ENCODE measurements at regions not wholly inside any gene's neighbourhood (a gene's known extent, or its start where the extent isn't known, plus 50 kb on each side); places are given as distances from the start of the nearest gene placed in this dataset.

DNA sequence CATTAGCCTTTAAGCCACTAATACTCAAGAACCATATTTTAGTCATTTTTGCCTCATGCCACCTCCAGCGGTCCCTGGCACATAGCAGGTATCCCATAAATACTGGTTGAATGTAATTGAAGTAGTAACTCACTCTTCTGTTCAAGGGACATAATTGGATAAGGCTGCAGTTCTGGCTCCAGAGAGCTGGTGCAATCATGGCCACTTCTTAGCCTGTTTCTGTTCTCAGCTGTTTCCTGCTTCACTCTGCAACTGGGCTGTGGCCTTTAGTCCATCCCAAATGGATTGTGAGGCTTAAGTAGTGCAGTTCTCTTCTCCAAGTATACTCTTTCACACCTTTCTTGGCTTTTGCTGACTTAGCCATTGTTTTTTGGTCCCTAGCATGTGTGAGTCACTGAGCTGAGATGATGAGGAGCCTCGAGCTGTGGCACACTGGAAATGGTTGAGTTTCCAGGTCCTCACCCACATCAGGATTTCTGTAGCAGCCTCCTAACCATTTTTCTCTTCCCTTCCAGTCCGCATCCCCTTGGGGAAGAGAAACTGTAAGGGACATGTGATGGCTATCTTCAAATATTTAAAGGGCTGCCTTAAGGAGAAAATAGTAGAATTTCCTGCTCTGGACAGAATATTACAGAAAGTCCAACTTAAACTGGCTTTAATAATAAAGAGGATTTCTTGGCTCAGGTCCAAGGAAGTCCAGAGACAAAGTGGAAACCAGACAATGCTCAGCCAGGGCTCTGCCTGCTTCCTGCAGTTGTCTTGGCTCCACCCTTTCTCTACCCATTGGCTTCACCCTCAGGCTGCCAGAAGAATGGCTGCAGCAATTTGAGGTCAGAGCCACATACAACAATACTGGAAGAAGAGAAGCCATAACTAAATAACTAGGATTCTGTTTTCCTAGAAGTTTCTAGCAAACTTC is 305.4 kb upstream of the ROPN1 start:
- Mint-ChIP-seq H3K36me3 (no peaks in the 10 kb centered on the region), H3K27me3 (peaks cover 0 to 7% (median 3%) of the 10 kb centered on the region in 3 donors), H3K4me3 (no peak overlapping the region), H3K27ac (no peak overlapping the region), H3K4me1 (peaks cover 11 to 18% (median 15%) of the 10 kb centered on the region in 3 donors), H3K9me3 (no peaks in the 10 kb centered on the region)
- DNase-seq (no peak), ATAC-seq (ENCODE audit: low read depth in 2 of 2) (no peak)

- ATAC-seq (ENCODE audit: low read depth in 2 of 2) (no peak), DNase-seq (no peak)
- H3K4me1 Mint-ChIP-seq: peaks cover 11 to 18% (median 15%) of the 10 kb centered on the region in 3 donors
- peaks cover 0 to 7% (median 3%) of the 10 kb centered on the region in 3 donors for H3K27me3 Mint-ChIP-seq
- H3K9me3 Mint-ChIP-seq: no peaks in the 10 kb centered on the region
- no peak overlapping the region for H3K27ac Mint-ChIP-seq
- no peak overlapping the region for H3K4me3 Mint-ChIP-seq
- no peaks in the 10 kb centered on the region for H3K36me3 Mint-ChIP-seq
Measured at GRCh38 chr3:124298301-124298700, 306.4 kb upstream of the ROPN1 start.

DNA sequence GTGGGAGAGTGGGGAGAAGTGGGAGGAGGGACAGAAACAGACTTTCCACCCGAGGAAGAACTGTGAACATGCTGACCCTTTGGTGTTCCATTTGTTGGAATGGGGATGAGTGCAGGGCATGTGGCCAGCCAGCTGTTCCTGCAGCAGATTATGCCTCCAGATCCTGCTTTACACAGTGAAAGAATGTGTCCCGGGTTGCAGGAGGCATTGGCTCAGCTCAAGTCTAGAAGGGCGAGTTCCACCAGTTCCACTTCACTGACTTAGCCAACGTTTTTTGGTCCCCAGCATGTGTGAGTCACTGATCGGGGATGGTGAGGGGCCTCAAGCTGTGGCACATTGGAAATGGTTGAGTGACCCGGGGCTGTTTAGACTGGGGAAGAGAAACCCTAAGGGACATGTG is 307.0 kb upstream of the ROPN1 start:
- H3K4me1 Mint-ChIP-seq: peaks cover 11 to 18% (median 15%) of the 10 kb centered on the region in 3 donors

GRCh38 chr3:124299831-124300230 is 307.9 kb upstream of the ROPN1 start:
- peaks cover 0 to 9% (median 3%) of the 10 kb centered on the region in 7 donors for H3K9me3 Mint-ChIP-seq
- no peak overlapping the region for H3K4me3 Mint-ChIP-seq
- ATAC-seq (ENCODE audit: low read depth in 2 of 2): no peak
- peaks cover 0 to 3% (median 0%) of the 10 kb centered on the region in 3 donors for H3K27me3 Mint-ChIP-seq
- H3K4me1 Mint-ChIP-seq: peaks cover 11 to 18% (median 15%) of the 10 kb centered on the region in 3 donors
- no peak overlapping the region for H3K27ac Mint-ChIP-seq
- no peak for DNase-seq
- H3K36me3 Mint-ChIP-seq: no peaks in the 10 kb centered on the region

More for the DNA sequence above, 307.0 kb upstream of the ROPN1 start:
- peaks cover 0 to 3% (median 3%) of the 10 kb centered on the region in 3 donors for H3K27me3 Mint-ChIP-seq
- H3K4me3 Mint-ChIP-seq: peak overlapping the region in 1 of 8 donors; percentile 13
- DNase-seq (no peak), ATAC-seq (ENCODE audit: low read depth in 2 of 2) (peak; percentile 32 to 47)
- H3K36me3 Mint-ChIP-seq: no peaks in the 10 kb centered on the region
- H3K27ac Mint-ChIP-seq: peak overlapping the region in 2 of 6 donors; percentile 28 to 39
- H3K9me3 Mint-ChIP-seq: peaks cover 0 to 3% (median 0%) of the 10 kb centered on the region in 7 donors

GRCh38 chr3:124300416-124300815 is 308.5 kb upstream of the ROPN1 start:
- H3K27me3 Mint-ChIP-seq: peaks cover 0 to 3% (median 0%) of the 10 kb centered on the region in 3 donors
- H3K9me3 Mint-ChIP-seq: peaks cover 0 to 15% (median 6%) of the 10 kb centered on the region in 7 donors
- DNase-seq (no peak), ATAC-seq (ENCODE audit: low read depth in 2 of 2) (no peak)
- peaks cover 11 to 18% (median 15%) of the 10 kb centered on the region in 3 donors for H3K4me1 Mint-ChIP-seq
- no peak overlapping the region for H3K27ac Mint-ChIP-seq
- H3K4me3 Mint-ChIP-seq: no peak overlapping the region
- no peaks in the 10 kb centered on the region for H3K36me3 Mint-ChIP-seq

GRCh38 chr3:124303305-124303910 is 311.5 kb upstream of the ROPN1 start:
- Mint-ChIP-seq H3K4me1 (peaks cover 9 to 14% (median 9%) of the 10 kb centered on the region in 3 donors), H3K4me3 (no peak overlapping the region), H3K9me3 (peaks cover 5 to 38% (median 23%) of the 10 kb centered on the region in 7 donors)

DNA sequence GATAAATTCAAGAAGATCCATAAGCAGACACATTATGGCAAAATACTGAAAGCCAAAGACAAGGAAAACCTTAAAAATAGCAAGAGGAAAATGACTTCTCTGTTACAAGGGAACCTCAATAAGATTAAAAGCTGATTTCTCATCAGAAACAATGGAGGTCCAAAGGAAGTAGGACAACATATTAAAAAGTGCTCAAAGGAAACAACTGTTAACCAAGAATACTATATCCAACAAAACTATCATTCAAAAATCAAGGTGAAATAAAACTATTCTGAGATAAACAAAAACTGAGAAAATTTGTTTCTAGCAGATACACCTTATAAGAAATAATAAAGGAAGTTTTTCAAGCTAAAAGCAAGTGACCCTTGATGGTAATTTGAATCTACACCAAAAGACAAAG is 314.7 kb upstream of the ROPN1 start:
- Mint-ChIP-seq H3K4me3 (no peak overlapping the region), H3K27me3 (no peaks in the 10 kb centered on the region), H3K9me3 (peaks cover 5 to 43% (median 31%) of the 10 kb centered on the region in 7 donors), H3K4me1 (no peaks in the 10 kb centered on the region), H3K27ac (no peak overlapping the region), H3K36me3 (peaks cover 0 to 8% of the 10 kb centered on the region in 2 donors)
- ATAC-seq (ENCODE audit: low read depth in 2 of 2) (no peak), DNase-seq (no peak)

More at GRCh38 chr3:124303305-124303910, 311.5 kb upstream of the ROPN1 start:
- Mint-ChIP-seq H3K27ac (no peak overlapping the region), H3K36me3 (peaks cover 0 to 8% of the 10 kb centered on the region in 2 donors), H3K27me3 (peaks cover 0 to 3% (median 0%) of the 10 kb centered on the region in 3 donors)
- no peak for DNase-seq
- ATAC-seq (ENCODE audit: low read depth in 2 of 2): no peak

DNA sequence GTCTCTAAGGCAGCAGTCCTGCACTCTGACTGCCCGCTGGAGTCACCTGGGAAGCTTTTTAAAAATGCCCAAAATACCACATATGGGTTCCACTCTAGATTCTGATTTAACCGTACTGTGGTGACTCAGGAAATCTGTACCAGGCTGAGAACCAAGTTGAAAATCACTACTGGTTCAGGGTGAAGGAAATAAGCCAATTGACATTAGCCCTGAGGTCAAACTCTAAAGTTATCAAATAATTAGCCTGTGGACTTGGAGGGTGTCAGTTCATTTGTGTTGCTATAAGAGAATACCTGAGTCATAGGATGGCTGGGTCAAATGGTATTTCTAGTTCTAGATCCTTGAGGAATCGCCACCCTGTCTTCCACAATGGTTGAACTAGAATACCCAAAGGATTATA is 321.7 kb upstream of the ROPN1 start:
- Mint-ChIP-seq H3K27ac (no peak overlapping the region), H3K27me3 (no peaks in the 10 kb centered on the region), H3K4me3 (no peak overlapping the region), H3K9me3 (peaks cover 0 to 10% (median under 1%) of the 10 kb centered on the region in 7 donors), H3K36me3 (no peaks in the 10 kb centered on the region), H3K4me1 (peaks cover 3 to 11% (median 10%) of the 10 kb centered on the region in 3 donors)
- DNase-seq (no peak), ATAC-seq (ENCODE audit: low read depth in 2 of 2) (no peak)

GRCh38 chr3:124315215-124316033 is 323.5 kb upstream of the ROPN1 start:
- DNase-seq (no peak), ATAC-seq (ENCODE audit: low read depth in 2 of 2) (no peak)
- peaks cover 0 to 5% (median 0%) of the 10 kb centered on the region in 7 donors for H3K9me3 Mint-ChIP-seq
- H3K36me3 Mint-ChIP-seq: no peaks in the 10 kb centered on the region
- no peak overlapping the region for H3K4me3 Mint-ChIP-seq
- H3K27me3 Mint-ChIP-seq: no peaks in the 10 kb centered on the region
- peak overlapping the region in 1 of 6 donors; percentile 82 for H3K27ac Mint-ChIP-seq
- peaks cover 3 to 13% (median 10%) of the 10 kb centered on the region in 3 donors for H3K4me1 Mint-ChIP-seq

DNA sequence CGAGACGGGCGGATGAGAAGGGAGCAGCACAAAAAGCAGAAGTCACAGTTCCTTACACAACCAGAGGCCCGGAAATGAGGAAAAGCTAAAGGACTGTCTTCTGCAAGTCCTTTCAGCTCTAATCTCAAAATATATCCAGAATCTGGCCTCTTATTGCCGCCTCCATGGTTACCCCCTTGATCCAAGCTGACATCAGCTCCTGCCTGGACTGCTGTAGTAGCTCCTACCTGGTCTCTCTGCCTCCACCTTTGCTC is 324.0 kb upstream of the ROPN1 start:
- H3K4me3 Mint-ChIP-seq: no peak overlapping the region
- ATAC-seq (ENCODE audit: low read depth in 2 of 2) (no peak), DNase-seq (no peak)
- peaks cover 3 to 13% (median 10%) of the 10 kb centered on the region in 3 donors for H3K4me1 Mint-ChIP-seq
- H3K27ac Mint-ChIP-seq: no peak overlapping the region
- no peaks in the 10 kb centered on the region for H3K36me3 Mint-ChIP-seq
- H3K9me3 Mint-ChIP-seq: peaks cover 0 to 3% (median 0%) of the 10 kb centered on the region in 7 donors
- no peaks in the 10 kb centered on the region for H3K27me3 Mint-ChIP-seq

- Mint-ChIP-seq H3K9me3 (peaks cover 0 to 2% (median 0%) of the 10 kb centered on the region in 7 donors), H3K27me3 (no peaks in the 10 kb centered on the region), H3K4me1 (peaks cover 3 to 13% (median 10%) of the 10 kb centered on the region in 3 donors), H3K36me3 (no peaks in the 10 kb centered on the region), H3K27ac (no peak overlapping the region), H3K4me3 (no peak overlapping the region)
- no peak for DNase-seq
- ATAC-seq (ENCODE audit: low read depth in 2 of 2): no peak
Measured at GRCh38 chr3:124318014-124318413, 326.1 kb upstream of the ROPN1 start.

GRCh38 chr3:124318656-124319055 is 326.7 kb upstream of the ROPN1 start:
- Mint-ChIP-seq H3K27ac (peak overlapping the region in 1 of 6 donors; percentile 63), H3K36me3 (no peaks in the 10 kb centered on the region), H3K9me3 (peaks cover 0 to 2% (median 0%) of the 10 kb centered on the region in 7 donors), H3K4me3 (no peak overlapping the region), H3K27me3 (no peaks in the 10 kb centered on the region), H3K4me1 (peaks cover 3 to 13% (median 10%) of the 10 kb centered on the region in 3 donors)
- no peak for DNase-seq
- ATAC-seq (ENCODE audit: low read depth in 2 of 2): peak in 1 of 2 donors; percentile 71

DNA sequence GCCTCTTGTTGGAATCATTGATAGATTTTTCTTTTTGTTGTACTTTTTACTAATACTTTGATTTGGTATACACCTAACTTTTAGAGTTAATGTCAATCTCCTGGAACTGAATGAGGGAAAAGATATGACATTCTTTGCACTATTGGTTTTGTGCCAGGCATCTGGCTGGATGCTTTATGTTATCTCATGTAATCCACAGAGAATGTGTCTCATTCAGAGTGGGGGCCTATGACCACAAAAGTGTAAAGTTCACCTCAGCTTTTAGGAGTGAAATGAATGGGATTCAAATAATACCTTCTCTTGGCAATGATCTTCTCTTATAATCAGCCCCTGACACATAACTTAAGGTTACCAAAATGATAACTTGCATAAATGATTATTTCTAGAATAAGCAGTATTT is 329.1 kb upstream of the ROPN1 start:
- Mint-ChIP-seq H3K4me3 (no peak overlapping the region), H3K27ac (no peak overlapping the region), H3K36me3 (no peaks in the 10 kb centered on the region), H3K9me3 (no peaks in the 10 kb centered on the region), H3K4me1 (peaks cover 3 to 10% (median 6%) of the 10 kb centered on the region in 3 donors), H3K27me3 (no peaks in the 10 kb centered on the region)
- ATAC-seq (ENCODE audit: low read depth in 2 of 2) (no peak), DNase-seq (no peak)
